H9 (cell line): ENCODE measurements at regions not wholly inside any gene's neighbourhood (a gene's known extent, or its start where the extent isn't known, plus 50 kb on each side); places are given as distances from the start of the nearest gene placed in this dataset.

Source experiments
- DNase-seq: peaks from one replicate; pipeline ENCODE4 v3.0.0-alpha.2; 2017
- H2AFZ ChIP-seq: one replicate; pipeline ENCODE4 v1.6.1; 2013; ENCODE audit warnings: mild to moderate bottlenecking, low read length, control low read depth, moderate library complexity
- H2AK5ac ChIP-seq: 2 replicates; pipeline ENCODE4 v1.6.1; 2013; ENCODE audit warnings: low read length, control low read depth, mixed read lengths; ENCODE audit not compliant: insufficient read length
- H2BK120ac ChIP-seq: one replicate; pipeline ENCODE4 v1.6.1; 2013; ENCODE audit warnings: low read depth, mild to moderate bottlenecking, low read length, control low read depth, inconsistent platforms; ENCODE audit not compliant: poor library complexity, severe bottlenecking
- H2BK12ac ChIP-seq: 2 replicates; pipeline ENCODE4 v1.6.1; 2013; ENCODE audit warnings: low read length, control low read depth, mixed read lengths, low read depth; ENCODE audit not compliant: insufficient read length
- H2BK15ac ChIP-seq: 2 replicates; pipeline ENCODE4 v1.6.1; 2013; ENCODE audit warnings: low read depth, low read length, control low read depth
- H2BK20ac ChIP-seq: one replicate; pipeline ENCODE4 v1.6.1; 2013; ENCODE audit warnings: low read depth, mild to moderate bottlenecking, low read length, control low read depth, inconsistent platforms; ENCODE audit not compliant: poor library complexity, severe bottlenecking
- H2BK5ac ChIP-seq: 2 replicates; pipeline ENCODE4 v1.6.1; 2013; ENCODE audit warnings: low read length, control low read depth, mixed read lengths; ENCODE audit not compliant: insufficient read length
- H3K14ac ChIP-seq: 2 replicates; pipeline ENCODE4 v1.6.1; 2013; ENCODE audit warnings: low read length, control low read depth; ENCODE audit not compliant: insufficient read depth
- H3K18ac ChIP-seq: 2 replicates; pipeline ENCODE4 v1.6.1; 2013; ENCODE audit warnings: low read depth, mild to moderate bottlenecking, mixed read lengths, low read length, control low read depth; ENCODE audit not compliant: insufficient read length
- H3K23ac ChIP-seq: 2 replicates; pipeline ENCODE4 v1.6.1; 2013; ENCODE audit warnings: low read length, control low read depth, mixed read lengths, low read depth; ENCODE audit not compliant: insufficient read length
- H3K23me2 ChIP-seq: 2 replicates; pipeline ENCODE4 v1.6.1; 2013; ENCODE audit warnings: low read depth, mild to moderate bottlenecking, mixed read lengths, low read length, control low read depth; ENCODE audit not compliant: insufficient read length, poor library complexity, severe bottlenecking
- H3K27ac ChIP-seq: 2 replicates; pipeline ENCODE4 v1.5.1; 2013; ENCODE audit warnings: low read length, control low read depth, mixed read lengths, low read depth; ENCODE audit not compliant: insufficient read length
- H3K27me3 ChIP-seq: 2 replicates; pipeline ENCODE4 v1.6.1; 2013; ENCODE audit warnings: low read length, control low read depth, inconsistent platforms; ENCODE audit not compliant: insufficient read depth
- H3K4ac ChIP-seq: 2 replicates; pipeline ENCODE4 v1.6.1; 2013; ENCODE audit warnings: low read depth, mild to moderate bottlenecking, control low read depth, inconsistent platforms, low read length, moderate library complexity
- H3K4me1 ChIP-seq: 2 replicates; pipeline ENCODE4 v1.6.1; 2013; ENCODE audit warnings: low read length, control low read depth, inconsistent platforms; ENCODE audit not compliant: insufficient read depth
- H3K4me2 ChIP-seq: 2 replicates; pipeline ENCODE4 v1.6.1; 2013; ENCODE audit warnings: low read length, control low read depth, mixed read lengths; ENCODE audit not compliant: insufficient read length, insufficient read depth
- H3K56ac ChIP-seq: 2 replicates; pipeline ENCODE4 v1.6.1; 2013; ENCODE audit warnings: low read depth, mild to moderate bottlenecking, mixed read lengths, low read length, control low read depth; ENCODE audit not compliant: insufficient read length
- H3K79me1 ChIP-seq: 2 replicates; pipeline ENCODE4 v1.6.1; 2013; ENCODE audit warnings: low read depth, mild to moderate bottlenecking, moderate library complexity, low read length, control low read depth, inconsistent platforms; ENCODE audit not compliant: insufficient read depth, poor library complexity, severe bottlenecking
- H3K79me2 ChIP-seq: 2 replicates; pipeline ENCODE4 v1.6.1; 2013; ENCODE audit warnings: low read length, control low read depth, inconsistent platforms; ENCODE audit not compliant: insufficient read depth
- H3K9ac ChIP-seq: 2 replicates; pipeline ENCODE4 v1.6.1; 2013; ENCODE audit warnings: low read length, control low read depth, mixed read lengths; ENCODE audit not compliant: insufficient read length; ENCODE audit errors: extremely low read depth
- H3K9me3 ChIP-seq: one replicate; pipeline ENCODE4 v1.6.1; 2013; ENCODE audit warnings: low read depth, low read length, inconsistent platforms; ENCODE audit not compliant: control insufficient read depth
- H3T11ph ChIP-seq: one replicate; pipeline ENCODE4 v1.6.1; 2013; ENCODE audit warnings: mild to moderate bottlenecking, low read length, control low read depth, inconsistent platforms
- H4K20me1 ChIP-seq: one replicate; pipeline ENCODE4 v1.6.1; 2013; ENCODE audit not compliant: control insufficient read depth, insufficient read length, insufficient read depth
- H4K5ac ChIP-seq: 2 replicates; pipeline ENCODE4 v1.6.1; 2013; ENCODE audit warnings: low read depth, mild to moderate bottlenecking, mixed read lengths, low read length, control low read depth; ENCODE audit not compliant: insufficient read length
- H4K8ac ChIP-seq: replicated peaks from 2 replicates; pipeline ENCODE4 v1.6.1; 2013; ENCODE audit warnings: low read length, control low read depth, mixed read lengths, low read depth; ENCODE audit not compliant: insufficient read length
- H4K91ac ChIP-seq: 2 replicates; pipeline ENCODE4 v1.6.1; 2013; ENCODE audit warnings: low read depth, mild to moderate bottlenecking, moderate library complexity, mixed read lengths, low read length, control low read depth; ENCODE audit not compliant: insufficient read length
- H3K27ac Mint-ChIP-seq, 3 experiments: 2 replicates in 2 of 3; 3 replicates in 1 of 3; pipeline ENCODE4 v1.8.0; 2020 to 2021; ENCODE audit warnings: mixed read lengths in 3 of 3, mild to moderate bottlenecking in 1 of 3, moderate library complexity in 1 of 3
- H3K27me3 Mint-ChIP-seq: 2 replicates; pipeline ENCODE4 v1.8.0; 2021; ENCODE audit warnings: low read depth, mild to moderate bottlenecking, moderate library complexity, mixed read lengths
- H3K36me3 Mint-ChIP-seq, 3 experiments: 2 replicates in 2 of 3; 3 replicates in 1 of 3; pipeline ENCODE4 v1.8.0; 2020 to 2021; ENCODE audit warnings: low read depth in 3 of 3, mixed read lengths in 3 of 3; ENCODE audit not compliant: insufficient read depth in 1 of 3
- H3K4me1 Mint-ChIP-seq, 2 experiments: 2 replicates each; pipeline ENCODE4 v1.8.0; 2020; ENCODE audit warnings: mixed read lengths in 2 of 2
- H3K4me3 Mint-ChIP-seq, 2 experiments: 2 replicates in 1 of 2; 3 replicates in 1 of 2; pipeline ENCODE4 v1.8.0; 2020 to 2021; ENCODE audit warnings: mild to moderate bottlenecking in 2 of 2, mixed read lengths in 2 of 2, moderate library complexity in 1 of 2
- H3K9me3 Mint-ChIP-seq, 2 experiments: 2 replicates in 1 of 2; 3 replicates in 1 of 2; pipeline ENCODE4 v1.8.0; 2020; ENCODE audit warnings: mild to moderate bottlenecking in 2 of 2, mixed read lengths in 2 of 2, moderate library complexity in 1 of 2
- WGBS: extraction: QIAGEN DNeasy Blood & Tissue Kit; methylation state at CpG from one replicate; pipeline ENCODE4 v1.1.7; 2013; ENCODE audit warnings: missing lambda C conversion rate, low lambda C conversion rate, mixed read lengths; ENCODE audit not compliant: insufficient read length; ENCODE audit errors: extremely low coverage; 5-methylcytosine and 5-hydroxymethylcytosine counted together
- TF ChIP-seq, protein P1 (sequence below): fragments of 200-600 bp; sonication (generic); conservative IDR thresholded peaks from 3 replicates; pipeline ENCODE4 v1.8.0; 2021; ENCODE audit warnings: antibody characterized with exemption, mild to moderate bottlenecking

DNA sequence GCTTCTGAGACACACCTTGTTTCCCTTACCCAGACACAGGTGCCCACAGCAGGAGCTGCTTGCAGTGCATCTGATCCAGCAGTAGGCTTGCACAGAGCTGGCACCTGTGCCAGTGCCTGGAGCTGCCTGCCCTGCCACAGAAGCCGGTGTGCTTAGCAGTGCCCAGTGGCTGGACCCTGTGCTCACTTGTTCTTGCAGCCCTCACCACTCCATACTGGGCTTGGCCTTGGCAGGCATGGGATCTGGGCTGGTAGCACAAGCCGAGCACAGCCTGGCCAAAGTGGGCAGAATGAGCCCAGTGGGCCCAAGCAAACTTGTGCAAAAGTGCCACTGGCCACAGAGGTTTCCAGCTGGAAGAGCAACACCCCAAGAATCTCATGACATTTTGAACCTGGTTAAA is 1950.4 kb downstream of the SUCLG1 start:
- no peak for DNase-seq
- no peak overlapping the region for H3K23ac ChIP-seq
- H3K4me2 ChIP-seq = no peak overlapping the region
- H3K4ac ChIP-seq = no peak overlapping the region
- H4K5ac ChIP-seq = no peak overlapping the region
- H3K4me3 Mint-ChIP-seq = no peak overlapping the region
- H2AK5ac ChIP-seq = no peak overlapping the region
- TF ChIP-seq, protein P1, sequence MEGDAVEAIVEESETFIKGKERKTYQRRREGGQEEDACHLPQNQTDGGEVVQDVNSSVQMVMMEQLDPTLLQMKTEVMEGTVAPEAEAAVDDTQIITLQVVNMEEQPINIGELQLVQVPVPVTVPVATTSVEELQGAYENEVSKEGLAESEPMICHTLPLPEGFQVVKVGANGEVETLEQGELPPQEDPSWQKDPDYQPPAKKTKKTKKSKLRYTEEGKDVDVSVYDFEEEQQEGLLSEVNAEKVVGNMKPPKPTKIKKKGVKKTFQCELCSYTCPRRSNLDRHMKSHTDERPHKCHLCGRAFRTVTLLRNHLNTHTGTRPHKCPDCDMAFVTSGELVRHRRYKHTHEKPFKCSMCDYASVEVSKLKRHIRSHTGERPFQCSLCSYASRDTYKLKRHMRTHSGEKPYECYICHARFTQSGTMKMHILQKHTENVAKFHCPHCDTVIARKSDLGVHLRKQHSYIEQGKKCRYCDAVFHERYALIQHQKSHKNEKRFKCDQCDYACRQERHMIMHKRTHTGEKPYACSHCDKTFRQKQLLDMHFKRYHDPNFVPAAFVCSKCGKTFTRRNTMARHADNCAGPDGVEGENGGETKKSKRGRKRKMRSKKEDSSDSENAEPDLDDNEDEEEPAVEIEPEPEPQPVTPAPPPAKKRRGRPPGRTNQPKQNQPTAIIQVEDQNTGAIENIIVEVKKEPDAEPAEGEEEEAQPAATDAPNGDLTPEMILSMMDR = no peak
- no peak overlapping the region for H3K56ac ChIP-seq
- H3K4me1 Mint-ChIP-seq = no peaks in the 10 kb centered on the region
- no peaks in the 10 kb centered on the region for H3K79me2 ChIP-seq
- no peak overlapping the region for H3K9ac ChIP-seq
- H3K23me2 ChIP-seq = no peaks in the 10 kb centered on the region
- H3K18ac ChIP-seq = no peak overlapping the region
- no peaks in the 10 kb centered on the region for H3K79me1 ChIP-seq
- peaks cover 0 to 4% of the 10 kb centered on the region in 2 experiments; a peak in 3 of 5 replicates for H3K9me3 Mint-ChIP-seq
- no peaks in the 10 kb centered on the region; a peak in 2 of 7 replicates for H3K36me3 Mint-ChIP-seq
- no CpG with 5 or more reads among the region's 2 CpGs for WGBS
- H2BK15ac ChIP-seq = no peak overlapping the region
- H3K27me3 ChIP-seq = no peaks in the 10 kb centered on the region
- H2BK5ac ChIP-seq = no peak overlapping the region
- H2BK20ac ChIP-seq = no peak overlapping the region
- no peak overlapping the region for H4K8ac ChIP-seq
- no peak overlapping the region for H3K27ac ChIP-seq
- H3K27me3 Mint-ChIP-seq = no peaks in the 10 kb centered on the region
- H4K91ac ChIP-seq = no peak overlapping the region
- no peak overlapping the region for H3K14ac ChIP-seq
- no peaks in the 10 kb centered on the region for H4K20me1 ChIP-seq
- H3T11ph ChIP-seq = no peak overlapping the region
- H2BK12ac ChIP-seq = no peak overlapping the region
- H2BK120ac ChIP-seq = no peak overlapping the region
- no peaks in the 10 kb centered on the region for H3K4me1 ChIP-seq
- H3K27ac Mint-ChIP-seq = no peak overlapping the region
- H3K9me3 ChIP-seq = no peaks in the 10 kb centered on the region
- no peak overlapping the region for H2AFZ ChIP-seq
